ENCODE measurements at regions not wholly inside any gene's neighbourhood (a gene's known extent, or its start where the extent isn't known, plus 50 kb on each side); places are given as distances from the start of the nearest gene placed in this dataset.
"Not testable (repeated sequence)": the region's sequence is repeated elsewhere in the genome, so short reads cannot be mapped to it uniquely, and the experiment has no call there.

GRCh38 chrX:125151146-125151545, 168.5 kb upstream of the TEX13C start:
- TF ChIP-seq CTCF (IDR thresholded peaks at IDR 0.05; ENCODE audit: low read length) (no peak), EZH2 (IDR thresholded peaks at IDR 0.05; ENCODE audit: borderline replicate concordance, low read length) (no peak)
- no peaks in the 10 kb centered on the region for H3K9me3 ChIP-seq (ENCODE audit: low read length)
- H3K9me2 ChIP-seq (ENCODE audit: low read depth, low read length) = no peaks in the 10 kb centered on the region
- no peaks in the 10 kb centered on the region for H4K20me1 ChIP-seq (ENCODE audit: insufficient read depth, low read length)
- H3K4me1 ChIP-seq (ENCODE audit: insufficient read depth, low read length, severe bottlenecking) = no peaks in the 10 kb centered on the region
- no peaks in the 10 kb centered on the region for H3K27me3 ChIP-seq (ENCODE audit: insufficient read depth, low read length)
- H3K4me3 ChIP-seq (ENCODE audit: low read depth, low read length, poor library complexity, severe bottlenecking) = no peak overlapping the region
- no peaks in the 10 kb centered on the region for H3K79me2 ChIP-seq (ENCODE audit: insufficient read depth, low read length)
- no peak overlapping the region for H3K27ac ChIP-seq (ENCODE audit: low read depth, low read length, poor library complexity, severe bottlenecking)
- H3K4me2 ChIP-seq (ENCODE audit: low read length) = no peak overlapping the region
- H3F3A ChIP-seq (ENCODE audit: insufficient read depth, low read length) = no peaks in the 10 kb centered on the region
- H2AFZ ChIP-seq (ENCODE audit: low read length) = no peak overlapping the region
- no peak overlapping the region for H3K9ac ChIP-seq (ENCODE audit: low read length)
- H3K36me3 ChIP-seq (ENCODE audit: insufficient read depth, low read length) = no peaks in the 10 kb centered on the region

- Histone ChIP-seq H3F3A (ENCODE audit: insufficient read depth, low read length) (no peaks in the 10 kb centered on the region), H3K4me1 (ENCODE audit: insufficient read depth, low read length, severe bottlenecking) (no peaks in the 10 kb centered on the region), H3K9me3 (ENCODE audit: low read length) (no peaks in the 10 kb centered on the region), H3K9me2 (ENCODE audit: low read depth, low read length) (no peaks in the 10 kb centered on the region), H4K20me1 (ENCODE audit: insufficient read depth, low read length) (no peaks in the 10 kb centered on the region), H2AFZ (ENCODE audit: low read length) (no peak overlapping the region), H3K9ac (ENCODE audit: low read length) (no peak overlapping the region), H3K27ac (ENCODE audit: low read depth, low read length, poor library complexity, severe bottlenecking) (no peak overlapping the region), H3K27me3 (ENCODE audit: insufficient read depth, low read length) (no peaks in the 10 kb centered on the region), H3K4me2 (ENCODE audit: low read length) (no peak overlapping the region), H3K4me3 (ENCODE audit: low read depth, low read length, poor library complexity, severe bottlenecking) (no peak overlapping the region), H3K36me3 (ENCODE audit: insufficient read depth, low read length) (no peaks in the 10 kb centered on the region), H3K79me2 (ENCODE audit: insufficient read depth, low read length) (no peaks in the 10 kb centered on the region)
- TF ChIP-seq EZH2 (IDR thresholded peaks at IDR 0.05; ENCODE audit: borderline replicate concordance, low read length) (no peak), CTCF (IDR thresholded peaks at IDR 0.05; ENCODE audit: low read length) (no peak)
Measured at GRCh38 chrX:125152011-125152410, 167.7 kb upstream of the TEX13C start.

GRCh38 chrX:125153621-125154020, 166.1 kb upstream of the TEX13C start:
- Histone ChIP-seq H3K9me3 (ENCODE audit: low read length) (no peaks in the 10 kb centered on the region), H3K79me2 (ENCODE audit: insufficient read depth, low read length) (no peaks in the 10 kb centered on the region), H4K20me1 (ENCODE audit: insufficient read depth, low read length) (no peaks in the 10 kb centered on the region), H3K9me2 (ENCODE audit: low read depth, low read length) (no peaks in the 10 kb centered on the region), H3K36me3 (ENCODE audit: insufficient read depth, low read length) (no peaks in the 10 kb centered on the region), H3F3A (ENCODE audit: insufficient read depth, low read length) (no peaks in the 10 kb centered on the region), H3K4me2 (ENCODE audit: low read length) (no peak overlapping the region), H3K4me1 (ENCODE audit: insufficient read depth, low read length, severe bottlenecking) (no peaks in the 10 kb centered on the region), H3K9ac (ENCODE audit: low read length) (no peak overlapping the region), H3K27me3 (ENCODE audit: insufficient read depth, low read length) (no peaks in the 10 kb centered on the region), H3K27ac (ENCODE audit: low read depth, low read length, poor library complexity, severe bottlenecking) (no peak overlapping the region), H3K4me3 (ENCODE audit: low read depth, low read length, poor library complexity, severe bottlenecking) (no peak overlapping the region), H2AFZ (ENCODE audit: low read length) (no peak overlapping the region)
- TF ChIP-seq EZH2 (IDR thresholded peaks at IDR 0.05; ENCODE audit: borderline replicate concordance, low read length) (no peak), CTCF (IDR thresholded peaks at IDR 0.05; ENCODE audit: low read length) (no peak)

GRCh38 chrX:125154288-125155257, 165.1 kb upstream of the TEX13C start:
- not testable (repeated sequence) for H3K9ac ChIP-seq (ENCODE audit: low read length); H3K4me2 ChIP-seq (ENCODE audit: low read length); H3F3A ChIP-seq (ENCODE audit: insufficient read depth, low read length); H3K4me1 ChIP-seq (ENCODE audit: insufficient read depth, low read length, severe bottlenecking); H3K79me2 ChIP-seq (ENCODE audit: insufficient read depth, low read length); H3K4me3 ChIP-seq (ENCODE audit: low read depth, low read length, poor library complexity, severe bottlenecking); H3K27ac ChIP-seq (ENCODE audit: low read depth, low read length, poor library complexity, severe bottlenecking); H3K9me3 ChIP-seq (ENCODE audit: low read length); H2AFZ ChIP-seq (ENCODE audit: low read length); H3K27me3 ChIP-seq (ENCODE audit: insufficient read depth, low read length); H3K36me3 ChIP-seq (ENCODE audit: insufficient read depth, low read length); H3K9me2 ChIP-seq (ENCODE audit: low read depth, low read length); H4K20me1 ChIP-seq (ENCODE audit: insufficient read depth, low read length)

- not testable (repeated sequence) for H3K79me2 ChIP-seq (ENCODE audit: insufficient read depth, low read length); H3K9me2 ChIP-seq (ENCODE audit: low read depth, low read length); H3F3A ChIP-seq (ENCODE audit: insufficient read depth, low read length); H3K9me3 ChIP-seq (ENCODE audit: low read length); H3K4me1 ChIP-seq (ENCODE audit: insufficient read depth, low read length, severe bottlenecking); H3K27me3 ChIP-seq (ENCODE audit: insufficient read depth, low read length); H3K27ac ChIP-seq (ENCODE audit: low read depth, low read length, poor library complexity, severe bottlenecking); H3K9ac ChIP-seq (ENCODE audit: low read length); H3K4me3 ChIP-seq (ENCODE audit: low read depth, low read length, poor library complexity, severe bottlenecking); H2AFZ ChIP-seq (ENCODE audit: low read length); H3K36me3 ChIP-seq (ENCODE audit: insufficient read depth, low read length); H4K20me1 ChIP-seq (ENCODE audit: insufficient read depth, low read length); H3K4me2 ChIP-seq (ENCODE audit: low read length)
Measured at GRCh38 chrX:125155296-125156033, 164.2 kb upstream of the TEX13C start.
